ENCODE measurements at regions not wholly inside any gene's neighbourhood (a gene's known extent, or its start where the extent isn't known, plus 50 kb on each side); places are given as distances from the start of the nearest gene placed in this dataset.

- Histone ChIP-seq H3F3A (ENCODE audit: low read depth) (no peaks in the 10 kb centered on the region), H4K20me1 (ENCODE audit: insufficient read depth, low read length, poor library complexity, severe bottlenecking) (no peaks in the 10 kb centered on the region), H3K79me2 (ENCODE audit: insufficient read depth, low read length) (no peaks in the 10 kb centered on the region), H3K9me2 (replicated peaks; ENCODE audit: low read depth, low read length) (no peaks in the 10 kb centered on the region), H3K27me3 (ENCODE audit: insufficient read depth, low read length, poor library complexity, severe bottlenecking) (no peaks in the 10 kb centered on the region), H3K36me3 (ENCODE audit: insufficient read depth, low read length) (no peaks in the 10 kb centered on the region), H3K4me3 (ENCODE audit: low read length, poor library complexity, severe bottlenecking) (no peak overlapping the region), H3K9ac (ENCODE audit: low read depth, low read length, poor library complexity, severe bottlenecking) (no peak overlapping the region), H2AFZ (ENCODE audit: low read length) (no peak overlapping the region), H3K4me2 (ENCODE audit: low read depth, low read length, poor library complexity, severe bottlenecking) (no peak overlapping the region), H3K4me1 (ENCODE audit: insufficient read depth, low read length, poor library complexity, severe bottlenecking) (no peaks in the 10 kb centered on the region), H3K9me3 (ENCODE audit: insufficient read depth, low read depth, low read length) (no peaks in the 10 kb centered on the region)
- TF ChIP-seq EZH2phosphoT487 (IDR thresholded peaks at IDR 0.05; ENCODE audit: borderline replicate concordance) (no peak), CTCF (conservative IDR thresholded peaks at IDR 0.05; ENCODE audit: low read length) (no peak)
Observed at GRCh38 chr7:119988401-119988800, 284.6 kb upstream of the KCND2 start.

- Histone ChIP-seq H3K4me1 (ENCODE audit: insufficient read depth, low read length, poor library complexity, severe bottlenecking) (no peaks in the 10 kb centered on the region), H3K27me3 (ENCODE audit: insufficient read depth, low read length, poor library complexity, severe bottlenecking) (no peaks in the 10 kb centered on the region), H3K36me3 (ENCODE audit: insufficient read depth, low read length) (no peaks in the 10 kb centered on the region), H3K79me2 (ENCODE audit: insufficient read depth, low read length) (no peaks in the 10 kb centered on the region), H3F3A (ENCODE audit: low read depth) (no peaks in the 10 kb centered on the region), H3K4me3 (ENCODE audit: low read length, poor library complexity, severe bottlenecking) (no peak overlapping the region), H4K20me1 (ENCODE audit: insufficient read depth, low read length, poor library complexity, severe bottlenecking) (no peaks in the 10 kb centered on the region), H3K9me3 (ENCODE audit: insufficient read depth, low read depth, low read length) (no peaks in the 10 kb centered on the region), H3K4me2 (ENCODE audit: low read depth, low read length, poor library complexity, severe bottlenecking) (no peak overlapping the region), H3K9me2 (replicated peaks; ENCODE audit: low read depth, low read length) (no peaks in the 10 kb centered on the region), H2AFZ (ENCODE audit: low read length) (no peak overlapping the region), H3K9ac (ENCODE audit: low read depth, low read length, poor library complexity, severe bottlenecking) (no peak overlapping the region)
- TF ChIP-seq CTCF (conservative IDR thresholded peaks at IDR 0.05; ENCODE audit: low read length) (no peak), EZH2phosphoT487 (IDR thresholded peaks at IDR 0.05; ENCODE audit: borderline replicate concordance) (no peak)
Observed at GRCh38 chr7:119994928-119995327, 278.0 kb upstream of the KCND2 start.

GRCh38 chr7:119996634-119997033 is 276.3 kb upstream of the KCND2 start:
- no peak overlapping the region for H2AFZ ChIP-seq (ENCODE audit: low read length)

More at GRCh38 chr7:119996634-119997033, 276.3 kb upstream of the KCND2 start:
- Histone ChIP-seq H3F3A (ENCODE audit: low read depth) (no peaks in the 10 kb centered on the region), H3K27me3 (ENCODE audit: insufficient read depth, low read length, poor library complexity, severe bottlenecking) (no peaks in the 10 kb centered on the region), H3K4me3 (ENCODE audit: low read length, poor library complexity, severe bottlenecking) (no peak overlapping the region), H4K20me1 (ENCODE audit: insufficient read depth, low read length, poor library complexity, severe bottlenecking) (no peaks in the 10 kb centered on the region), H3K9me3 (ENCODE audit: insufficient read depth, low read depth, low read length) (no peaks in the 10 kb centered on the region), H3K4me1 (ENCODE audit: insufficient read depth, low read length, poor library complexity, severe bottlenecking) (no peaks in the 10 kb centered on the region), H3K4me2 (ENCODE audit: low read depth, low read length, poor library complexity, severe bottlenecking) (no peak overlapping the region), H3K79me2 (ENCODE audit: insufficient read depth, low read length) (no peaks in the 10 kb centered on the region), H3K9me2 (replicated peaks; ENCODE audit: low read depth, low read length) (no peaks in the 10 kb centered on the region), H3K36me3 (ENCODE audit: insufficient read depth, low read length) (no peaks in the 10 kb centered on the region), H3K9ac (ENCODE audit: low read depth, low read length, poor library complexity, severe bottlenecking) (no peak overlapping the region)
- TF ChIP-seq CTCF (conservative IDR thresholded peaks at IDR 0.05; ENCODE audit: low read length) = no peak
- no peak for TF ChIP-seq EZH2phosphoT487 (IDR thresholded peaks at IDR 0.05; ENCODE audit: borderline replicate concordance)

All from Loucy (cell line).